ENCODE measurements at regions not wholly inside any gene's neighbourhood (a gene's known extent, or its start where the extent isn't known, plus 50 kb on each side); places are given as distances from the start of the nearest gene placed in this dataset.

DNA sequence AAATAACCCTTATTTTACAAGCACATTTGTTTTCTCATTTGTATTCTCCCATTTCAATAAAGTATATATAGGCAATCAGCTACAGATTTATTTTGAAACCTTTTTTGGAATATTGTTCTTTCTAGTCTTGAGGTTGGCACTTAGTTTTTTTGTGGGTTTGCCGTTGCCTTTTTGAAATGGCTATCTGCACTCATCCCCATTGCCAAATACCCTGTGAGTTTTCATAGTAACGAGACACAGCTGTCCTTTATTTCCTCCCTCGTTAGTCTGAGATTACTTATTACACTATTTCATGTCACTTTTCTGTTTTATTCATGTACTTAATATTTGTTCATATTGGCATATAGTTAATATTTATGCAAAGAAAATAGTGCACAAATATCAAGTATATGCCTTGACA is 1104.0 kb downstream of the SLC6A15 start:
- H3K36me3 ChIP-seq (replicated peaks; ENCODE audit: low read depth, low read length) = no peaks in the 10 kb centered on the region
- H3K9me3 ChIP-seq (ENCODE audit: insufficient read depth, low read length) = no peaks in the 10 kb centered on the region
- H3K4me3 ChIP-seq (ENCODE audit: low read length) = no peak overlapping the region
- H3K27ac ChIP-seq (ENCODE audit: low read length) = no peak overlapping the region
- H4K20me1 ChIP-seq (ENCODE audit: insufficient read depth, low read length) = no peaks in the 10 kb centered on the region
- H2AFZ ChIP-seq (ENCODE audit: low read depth, low read length) = no peak overlapping the region
- no peaks in the 10 kb centered on the region for H3K79me2 ChIP-seq (ENCODE audit: low read length)
- H3K4me2 ChIP-seq (ENCODE audit: low read length) = no peak overlapping the region
- H3K9ac ChIP-seq (ENCODE audit: low read length) = no peak overlapping the region
- TF ChIP-seq, protein P1, sequence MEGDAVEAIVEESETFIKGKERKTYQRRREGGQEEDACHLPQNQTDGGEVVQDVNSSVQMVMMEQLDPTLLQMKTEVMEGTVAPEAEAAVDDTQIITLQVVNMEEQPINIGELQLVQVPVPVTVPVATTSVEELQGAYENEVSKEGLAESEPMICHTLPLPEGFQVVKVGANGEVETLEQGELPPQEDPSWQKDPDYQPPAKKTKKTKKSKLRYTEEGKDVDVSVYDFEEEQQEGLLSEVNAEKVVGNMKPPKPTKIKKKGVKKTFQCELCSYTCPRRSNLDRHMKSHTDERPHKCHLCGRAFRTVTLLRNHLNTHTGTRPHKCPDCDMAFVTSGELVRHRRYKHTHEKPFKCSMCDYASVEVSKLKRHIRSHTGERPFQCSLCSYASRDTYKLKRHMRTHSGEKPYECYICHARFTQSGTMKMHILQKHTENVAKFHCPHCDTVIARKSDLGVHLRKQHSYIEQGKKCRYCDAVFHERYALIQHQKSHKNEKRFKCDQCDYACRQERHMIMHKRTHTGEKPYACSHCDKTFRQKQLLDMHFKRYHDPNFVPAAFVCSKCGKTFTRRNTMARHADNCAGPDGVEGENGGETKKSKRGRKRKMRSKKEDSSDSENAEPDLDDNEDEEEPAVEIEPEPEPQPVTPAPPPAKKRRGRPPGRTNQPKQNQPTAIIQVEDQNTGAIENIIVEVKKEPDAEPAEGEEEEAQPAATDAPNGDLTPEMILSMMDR (IDR thresholded peaks at IDR 0.05; ENCODE audit: low read depth, low read length) = no peak
- H3K4me1 ChIP-seq (ENCODE audit: low read length) = no peaks in the 10 kb centered on the region
- no peaks in the 10 kb centered on the region for H3K27me3 ChIP-seq (ENCODE audit: low read depth, low read length)

DNA sequence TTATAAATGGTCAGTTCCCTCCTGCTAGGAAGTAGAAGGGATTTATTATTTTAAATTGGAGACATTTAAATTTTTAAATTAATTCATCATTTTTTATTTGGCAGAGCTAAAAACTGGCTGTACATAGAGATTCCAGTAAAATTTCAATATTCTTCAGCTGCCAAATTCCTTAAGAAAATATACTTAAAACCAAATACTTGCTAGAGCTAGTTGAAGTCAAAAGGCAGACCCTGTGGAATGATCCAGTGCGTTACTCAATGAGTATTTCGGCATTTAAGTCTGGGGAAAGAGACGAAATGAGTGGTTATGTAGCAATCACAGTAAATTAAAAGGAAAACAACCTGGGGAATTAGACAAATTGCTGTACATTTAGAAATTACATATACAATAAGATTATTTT is 1104.7 kb downstream of the SLC6A15 start:
- H2AFZ ChIP-seq (ENCODE audit: low read depth, low read length) = no peak overlapping the region
- no peak overlapping the region for H3K4me2 ChIP-seq (ENCODE audit: low read length)
- no peaks in the 10 kb centered on the region for H4K20me1 ChIP-seq (ENCODE audit: insufficient read depth, low read length)
- no peak overlapping the region for H3K4me3 ChIP-seq (ENCODE audit: low read length)
- no peaks in the 10 kb centered on the region for H3K36me3 ChIP-seq (replicated peaks; ENCODE audit: low read depth, low read length)
- H3K27ac ChIP-seq (ENCODE audit: low read length) = no peak overlapping the region
- no peaks in the 10 kb centered on the region for H3K27me3 ChIP-seq (ENCODE audit: low read depth, low read length)
- H3K79me2 ChIP-seq (ENCODE audit: low read length) = no peaks in the 10 kb centered on the region
- no peaks in the 10 kb centered on the region for H3K4me1 ChIP-seq (ENCODE audit: low read length)
- no peaks in the 10 kb centered on the region for H3K9me3 ChIP-seq (ENCODE audit: insufficient read depth, low read length)
- H3K9ac ChIP-seq (ENCODE audit: low read length) = no peak overlapping the region
- no peak for TF ChIP-seq EZH2phosphoT487 (IDR thresholded peaks at IDR 0.05; ENCODE audit: low read depth)
- TF ChIP-seq, protein P1 (IDR thresholded peaks at IDR 0.05; ENCODE audit: low read depth, low read length) = no peak

DNA sequence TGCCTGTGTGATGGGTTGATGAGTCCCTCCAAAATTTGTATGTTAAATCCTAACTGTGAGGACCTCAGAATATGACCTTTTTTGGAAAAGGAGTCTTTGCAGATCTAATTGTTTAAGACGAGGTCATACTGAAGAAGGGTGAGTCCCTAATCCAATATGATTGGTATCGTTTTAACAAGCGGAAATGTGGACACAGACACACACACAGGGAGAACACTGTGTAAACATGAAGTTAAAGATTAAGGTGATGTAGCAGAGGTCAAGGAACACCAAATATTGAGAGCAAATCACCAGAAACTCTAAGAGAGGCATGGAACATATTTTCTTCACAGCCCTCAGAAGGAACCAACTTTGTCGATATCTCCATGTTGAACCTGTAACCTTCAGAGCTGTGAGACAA is 1106.7 kb downstream of the SLC6A15 start:
- no peaks in the 10 kb centered on the region for H4K20me1 ChIP-seq (ENCODE audit: insufficient read depth, low read length)
- no peak overlapping the region for H3K4me3 ChIP-seq (ENCODE audit: low read length)
- TF ChIP-seq EZH2phosphoT487 (IDR thresholded peaks at IDR 0.05; ENCODE audit: low read depth) = no peak
- TF ChIP-seq, protein P1 (IDR thresholded peaks at IDR 0.05; ENCODE audit: low read depth, low read length) = no peak
- H2AFZ ChIP-seq (ENCODE audit: low read depth, low read length) = no peak overlapping the region
- no peak overlapping the region for H3K27ac ChIP-seq (ENCODE audit: low read length)
- H3K9me3 ChIP-seq (ENCODE audit: insufficient read depth, low read length) = no peaks in the 10 kb centered on the region
- H3K9ac ChIP-seq (ENCODE audit: low read length) = no peak overlapping the region
- no peaks in the 10 kb centered on the region for H3K4me1 ChIP-seq (ENCODE audit: low read length)
- H3K27me3 ChIP-seq (ENCODE audit: low read depth, low read length) = no peaks in the 10 kb centered on the region
- H3K4me2 ChIP-seq (ENCODE audit: low read length) = no peak overlapping the region
- no peaks in the 10 kb centered on the region for H3K79me2 ChIP-seq (ENCODE audit: low read length)
- H3K36me3 ChIP-seq (replicated peaks; ENCODE audit: low read depth, low read length) = no peaks in the 10 kb centered on the region

DNA sequence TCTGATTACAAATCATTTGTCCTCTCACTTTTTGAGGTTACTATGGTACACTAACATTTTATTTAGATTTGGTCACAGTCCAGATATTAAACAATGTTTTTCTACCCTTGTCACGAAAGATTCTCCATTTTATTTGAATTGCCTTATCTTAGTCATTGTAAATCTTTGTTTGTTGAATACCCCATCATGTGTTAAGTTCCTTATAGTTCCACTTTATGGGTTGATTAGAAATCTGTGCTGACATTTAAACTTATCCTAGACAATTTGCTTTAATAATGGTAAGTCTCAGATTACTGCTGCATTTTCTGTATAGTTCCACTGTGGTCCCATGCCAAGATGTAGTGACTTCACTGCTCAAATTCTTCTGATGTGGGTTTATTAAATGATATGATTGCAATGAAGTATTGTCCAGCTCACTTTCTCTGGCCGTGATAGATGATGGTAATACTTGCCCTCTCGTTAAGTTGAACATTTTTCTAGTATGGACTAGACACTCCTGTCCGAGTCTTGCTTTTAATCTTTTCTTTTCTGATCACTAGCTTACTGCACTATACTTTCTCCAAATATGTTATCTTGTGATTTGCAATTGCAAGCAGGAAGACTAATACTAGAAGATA is 1107.3 kb downstream of the SLC6A15 start:
- H2AFZ ChIP-seq (ENCODE audit: low read depth, low read length) = no peak overlapping the region
- H3K4me1 ChIP-seq (ENCODE audit: low read length) = no peaks in the 10 kb centered on the region
- H4K20me1 ChIP-seq (ENCODE audit: insufficient read depth, low read length) = no peaks in the 10 kb centered on the region
- no peaks in the 10 kb centered on the region for H3K79me2 ChIP-seq (ENCODE audit: low read length)
- no peak overlapping the region for H3K4me3 ChIP-seq (ENCODE audit: low read length)
- no peaks in the 10 kb centered on the region for H3K9me3 ChIP-seq (ENCODE audit: insufficient read depth, low read length)
- H3K9ac ChIP-seq (ENCODE audit: low read length) = no peak overlapping the region
- H3K36me3 ChIP-seq (replicated peaks; ENCODE audit: low read depth, low read length) = no peaks in the 10 kb centered on the region
- H3K27ac ChIP-seq (ENCODE audit: low read length) = no peak overlapping the region
- TF ChIP-seq, protein P1 (IDR thresholded peaks at IDR 0.05; ENCODE audit: low read depth, low read length) = no peak
- no peak for TF ChIP-seq EZH2phosphoT487 (IDR thresholded peaks at IDR 0.05; ENCODE audit: low read depth)
- no peaks in the 10 kb centered on the region for H3K27me3 ChIP-seq (ENCODE audit: low read depth, low read length)
- no peak overlapping the region for H3K4me2 ChIP-seq (ENCODE audit: low read length)
